GM12878 (cell line): ENCODE measurements at regions not wholly inside any gene's neighbourhood (a gene's known extent, or its start where the extent isn't known, plus 50 kb on each side); places are given as distances from the start of the nearest gene placed in this dataset.

Experiments used
- ATF2 ChIP-seq: IDR thresholded peaks from 2 replicates; pipeline ENCODE4 v1.6.1; 2012; ENCODE audit warnings: low read length, inconsistent platforms
- BCL11A ChIP-seq: IDR thresholded peaks from 2 replicates; pipeline ENCODE4 v1.6.1; 2011; ENCODE audit warnings: low read depth, low read length
- BHLHE40 ChIP-seq, 2 experiments: fragments of 450-650 bp in 1 of 2; IDR thresholded peaks; 2 replicates each; pipeline ENCODE4 v1.6.1; 2011 to 2017; ENCODE audit warnings: low read depth in 2 of 2, borderline replicate concordance in 1 of 2, improper control_type of control experiment in 1 of 2, low read length in 1 of 2, mild to moderate bottlenecking in 1 of 2
- CBX3 ChIP-seq: fragments of 200-600 bp; sonication (generic); IDR thresholded peaks from 2 replicates; pipeline ENCODE4 v1.6.1; 2016; ENCODE audit warnings: low read depth, borderline replicate concordance
- IKZF1 ChIP-seq: fragments of 450-650 bp; conservative IDR thresholded peaks from 2 replicates; pipeline ENCODE4 v1.6.1; 2017; ENCODE audit warnings: antibody characterized with exemption, mild to moderate bottlenecking
- IRF3 ChIP-seq: fragments of 450-650 bp; IDR thresholded peaks from 2 replicates; pipeline ENCODE4 v1.6.1; 2014; ENCODE audit warnings: mild to moderate bottlenecking
- IRF5 ChIP-seq: fragments of 450-650 bp; IDR thresholded peaks from 2 replicates; pipeline ENCODE4 v1.6.1; 2017; ENCODE audit warnings: borderline replicate concordance
- JUNB ChIP-seq: IDR thresholded peaks from 2 replicates; pipeline ENCODE4 v1.6.1; 2016; ENCODE audit warnings: antibody characterized with exemption, mild to moderate bottlenecking
- JUND ChIP-seq: IDR thresholded peaks from 2 replicates; pipeline ENCODE4 v1.6.1; 2012; ENCODE audit warnings: low read depth, mild to moderate bottlenecking, low read length, improper control_type of control experiment, moderate library complexity
- KLF5 ChIP-seq: fragments of 450-650 bp; IDR thresholded peaks from 2 replicates; pipeline ENCODE4 v1.6.1; 2014; ENCODE audit warnings: mild to moderate bottlenecking; ENCODE audit not compliant: partially characterized antibody
- PKNOX1 ChIP-seq: fragments of 450-650 bp; IDR thresholded peaks from 2 replicates; pipeline ENCODE4 v1.6.1; 2016; ENCODE audit warnings: mild to moderate bottlenecking
- POLR2A ChIP-seq: IDR thresholded peaks from 2 replicates; pipeline ENCODE4 v1.6.1; 2011; ENCODE audit warnings: low read depth, mild to moderate bottlenecking, low read length
- POLR2AphosphoS2 ChIP-seq: IDR thresholded peaks from 2 replicates; pipeline ENCODE4 v1.6.1; 2011; ENCODE audit warnings: low read depth, mild to moderate bottlenecking, low read length, improper control_type of control experiment, moderate library complexity
- REST ChIP-seq: IDR thresholded peaks from 2 replicates; pipeline ENCODE4 v1.6.1; 2012; ENCODE audit warnings: mild to moderate bottlenecking, low read depth, low read length
- RUNX3 ChIP-seq: IDR thresholded peaks from 2 replicates; pipeline ENCODE4 v1.6.1; 2012; ENCODE audit warnings: low read length, inconsistent platforms
- SMAD1 ChIP-seq: fragments of 450-650 bp; IDR thresholded peaks from 2 replicates; pipeline ENCODE4 v1.6.1; 2018; ENCODE audit warnings: mild to moderate bottlenecking, low read depth; ENCODE audit not compliant: partially characterized antibody
- SP1 ChIP-seq: IDR thresholded peaks from one replicate; pipeline ENCODE4 v1.6.1; 2011; ENCODE audit warnings: low read depth, low read length
- TCF3 ChIP-seq: IDR thresholded peaks from 2 replicates; pipeline ENCODE4 v1.6.1; 2012; ENCODE audit warnings: low read depth, mild to moderate bottlenecking, low read length, borderline replicate concordance; ENCODE audit not compliant: insufficient read depth
- TCF7 ChIP-seq: IDR thresholded peaks from 2 replicates; pipeline ENCODE4 v1.6.1; 2014; ENCODE audit warnings: antibody characterized with exemption, borderline replicate concordance
- YY1 ChIP-seq: IDR thresholded peaks from 2 replicates; pipeline ENCODE4 v1.6.1; 2011; ENCODE audit warnings: low read depth, mild to moderate bottlenecking, low read length
- ZNF24 ChIP-seq: fragments of 450-650 bp; IDR thresholded peaks from 2 replicates; pipeline ENCODE4 v1.6.1; 2017; ENCODE audit warnings: antibody characterized with exemption, mild to moderate bottlenecking
- TF ChIP-seq, protein P1 (sequence below): IDR thresholded peaks from 2 replicates; pipeline ENCODE4 v1.6.1; 2011; ENCODE audit warnings: mild to moderate bottlenecking, low read depth, low read length, moderate library complexity; ENCODE audit not compliant: insufficient replicate concordance

DNA sequence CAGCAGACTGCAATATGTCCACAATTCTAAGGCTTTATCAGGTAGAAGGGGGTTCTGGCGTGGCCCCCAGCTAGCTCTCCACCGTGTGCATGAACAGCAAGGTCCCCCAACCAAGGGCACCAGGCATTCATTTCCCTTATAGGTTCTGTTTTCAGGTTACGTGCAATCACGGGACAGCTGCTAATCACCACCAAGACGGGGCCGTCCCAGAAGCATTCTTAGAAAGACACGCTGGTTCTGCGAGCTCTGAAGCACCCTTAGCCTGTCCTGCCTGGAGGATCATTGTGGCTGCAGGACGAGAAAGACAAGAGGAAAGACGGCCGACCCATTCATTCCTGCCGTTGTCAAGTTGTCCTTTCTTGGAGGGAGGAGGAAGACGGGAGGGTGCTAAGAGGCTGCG, 302.9 kb downstream of the SOX9 start (continued):
- TF ChIP-seq POLR2AphosphoS2 (no peak; the same call in 1 of the 2 replicates), SMAD1 (peak; percentile 44), IRF3 (no peak), TCF7 (no peak), PKNOX1 (peak; percentile 33; the same call in 1 of the 2 replicates), IKZF1 (no peak), JUND (no peak), BHLHE40 (IDR thresholded peaks at IDR 0.05; ENCODE audit: borderline replicate concordance in 1 of 2, low read depth in 2 of 2, low read length in 1 of 2) (peak in 1 of 2 experiments; percentile 21; a peak in 1 of 4 replicates), BCL11A (0 out of 2 replicates have a peak, but pooled peaks have one; percentile 9), KLF5 (no peak), RUNX3 (no peak), IRF5 (no peak), CBX3 (no peak), YY1 (0 out of 2 replicates have a peak, but pooled peaks have one; percentile 25), SP1 (peak; percentile 11), JUNB (no peak), ATF2 (no peak), TCF3 (peak; percentile 40; the same call in 1 of the 2 replicates), ZNF24 (no peak), POLR2A (0 out of 2 replicates have a peak, but pooled peaks have one; percentile 57), REST (no peak)
- TF ChIP-seq, protein P1, sequence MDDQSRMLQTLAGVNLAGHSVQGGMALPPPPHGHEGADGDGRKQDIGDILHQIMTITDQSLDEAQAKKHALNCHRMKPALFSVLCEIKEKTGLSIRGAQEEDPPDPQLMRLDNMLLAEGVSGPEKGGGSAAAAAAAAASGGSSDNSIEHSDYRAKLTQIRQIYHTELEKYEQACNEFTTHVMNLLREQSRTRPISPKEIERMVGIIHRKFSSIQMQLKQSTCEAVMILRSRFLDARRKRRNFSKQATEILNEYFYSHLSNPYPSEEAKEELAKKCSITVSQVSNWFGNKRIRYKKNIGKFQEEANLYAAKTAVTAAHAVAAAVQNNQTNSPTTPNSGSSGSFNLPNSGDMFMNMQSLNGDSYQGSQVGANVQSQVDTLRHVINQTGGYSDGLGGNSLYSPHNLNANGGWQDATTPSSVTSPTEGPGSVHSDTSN: peak; percentile 35
